Prostate gland (tissue), 2 donors: ENCODE measurements at regions not wholly inside any gene's neighbourhood (a gene's known extent, or its start where the extent isn't known, plus 50 kb on each side); places are given as distances from the start of the nearest gene placed in this dataset.
A peak's percentile ranks its signal among the peaks of the same experiment; 100 is the strongest.
"Not testable (repeated sequence)": the region's sequence is repeated elsewhere in the genome, so short reads cannot be mapped to it uniquely, and the experiment has no call there.

Source experiments
- DNase-seq: peaks from one replicate; pipeline ENCODE4 v3.0.0-alpha.2; 2019; ENCODE audit warnings: low spot score
- H3K27ac ChIP-seq, 2 donors: fragments of 200-600 bp; sonication (generic); 2 replicates each; pipeline ENCODE4 v1.5.1; 2017 to 2019
- H3K27me3 ChIP-seq: fragments of 200-600 bp; sonication (generic); replicated peaks from 2 replicates; pipeline ENCODE4 v1.5.1; 2019; ENCODE audit not compliant: insufficient read depth
- H3K36me3 ChIP-seq, 2 donors: fragments of 200-600 bp; sonication (generic); 1 replicate in 1 of 2; 2 replicates in 1 of 2; pipeline versions ENCODE4 v1.5.1 to v1.8.1; 2017 to 2019
- H3K4me1 ChIP-seq: fragments of 200-600 bp; sonication (generic); replicated peaks from 2 replicates; pipeline ENCODE4 v1.5.1; 2019
- H3K4me3 ChIP-seq, 2 donors: fragments of 200-600 bp; sonication (generic); 2 replicates each; pipeline ENCODE4 v1.5.1; 2017 to 2019
- H3K9me3 ChIP-seq: fragments of 200-600 bp; sonication (generic); 2 replicates; pipeline ENCODE4 v1.5.1; 2017
- CTCF ChIP-seq, 4 experiments: fragments of 200-600 bp in 2 of 4; fragments of 450-650 bp in 2 of 4; sonication (generic) in 2 of 4; IDR thresholded peaks; 1 replicate in 3 of 4; 2 replicates in 1 of 4; pipeline ENCODE4 v1.5.1; 2016 to 2019; ENCODE audit warnings: antibody characterized with exemption in 4 of 4, mild to moderate bottlenecking in 2 of 4, moderate library complexity in 2 of 4
- POLR2A ChIP-seq: fragments of 450-650 bp; IDR thresholded peaks from one replicate; pipeline ENCODE4 v1.6.1; 2016; ENCODE audit warnings: antibody characterized with exemption, mild to moderate bottlenecking
- POLR2AphosphoS5 ChIP-seq: sonication (generic); formaldehyde crosslinking; IDR thresholded peaks from one replicate; pipeline ENCODE4 v1.6.1; 2017; ENCODE audit warnings: antibody characterized with exemption
- WGBS: methylation state at CpG from one replicate; pipeline ENCODE4 v1.1.5; 2018; 5-methylcytosine and 5-hydroxymethylcytosine counted together
- intact Hi-C: fragments of 100-400 bp; cut with DNase I; formaldehyde crosslinking; loops from one replicate; pipeline ENCODE4 v1.14.2; 2022

DNA sequence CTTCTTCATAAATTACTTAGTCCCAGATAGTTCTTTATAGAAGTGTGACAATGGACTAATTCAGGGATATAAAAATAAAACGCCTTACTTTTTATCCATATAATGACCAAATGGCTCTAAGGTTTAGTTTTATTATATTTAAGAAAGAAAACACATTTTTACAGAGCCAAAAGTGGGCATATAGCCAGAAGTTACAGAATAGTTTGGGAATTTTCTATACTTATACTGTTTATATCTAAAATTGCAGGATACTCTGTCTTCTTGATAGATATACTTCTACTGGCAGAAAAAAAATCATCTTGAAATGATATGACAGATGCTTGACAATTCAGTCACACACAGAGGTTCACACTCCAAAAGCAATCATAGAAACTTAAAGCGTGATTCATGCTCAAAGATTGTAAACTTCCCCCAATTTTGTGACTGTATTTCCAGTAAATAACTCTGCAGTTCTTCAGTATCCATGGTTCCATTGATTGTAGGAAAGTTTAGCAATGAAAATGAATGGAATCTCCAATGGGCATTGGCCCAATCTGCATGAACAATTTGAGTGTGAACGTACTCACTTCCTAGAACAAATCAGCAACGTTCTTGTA is 307.8 kb downstream of the NOVA1 start:
- Histone ChIP-seq H3K4me1 (no peaks in the 10 kb centered on the region), H3K9me3 (no peaks in the 10 kb centered on the region), H3K27me3 (no peaks in the 10 kb centered on the region), H3K27ac (no peak overlapping the region), H3K36me3 (no peaks in the 10 kb centered on the region), H3K4me3 (no peak overlapping the region)
- intact Hi-C loops: no loop called here
- 45% methylated on average over 4 of the region's 4 CpGs for WGBS
- no peak for TF ChIP-seq POLR2AphosphoS5
- no peak for TF ChIP-seq CTCF (IDR thresholded peaks at IDR 0.05)
- TF ChIP-seq POLR2A: no peak
- DNase-seq: no peak

DNA sequence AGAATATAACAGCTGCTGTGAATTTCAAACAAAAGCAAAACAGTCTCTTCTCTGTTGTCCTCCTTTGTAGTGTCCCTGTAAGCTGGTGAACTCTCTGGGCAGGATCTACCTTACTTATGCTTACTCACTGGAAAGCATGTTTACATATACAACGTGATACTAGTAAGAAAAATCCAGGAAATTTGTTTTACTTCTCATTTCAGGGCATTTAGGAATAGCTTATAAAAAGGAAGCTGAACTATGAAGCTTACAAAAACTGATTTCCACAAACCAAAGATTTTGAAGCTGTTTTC is 311.0 kb downstream of the NOVA1 start:
- no peaks in the 10 kb centered on the region for H3K9me3 ChIP-seq
- no peak overlapping the region for H3K4me3 ChIP-seq
- TF ChIP-seq CTCF (IDR thresholded peaks at IDR 0.05) (no peak), POLR2AphosphoS5 (no peak), POLR2A (no peak)
- no peaks in the 10 kb centered on the region for H3K4me1 ChIP-seq
- H3K27ac ChIP-seq: no peak overlapping the region
- H3K27me3 ChIP-seq: no peaks in the 10 kb centered on the region
- WGBS: 0% methylated on average over 1 of the region's 1 CpG
- intact Hi-C loops: no loop called here
- DNase-seq: no peak
- no peaks in the 10 kb centered on the region for H3K36me3 ChIP-seq

DNA sequence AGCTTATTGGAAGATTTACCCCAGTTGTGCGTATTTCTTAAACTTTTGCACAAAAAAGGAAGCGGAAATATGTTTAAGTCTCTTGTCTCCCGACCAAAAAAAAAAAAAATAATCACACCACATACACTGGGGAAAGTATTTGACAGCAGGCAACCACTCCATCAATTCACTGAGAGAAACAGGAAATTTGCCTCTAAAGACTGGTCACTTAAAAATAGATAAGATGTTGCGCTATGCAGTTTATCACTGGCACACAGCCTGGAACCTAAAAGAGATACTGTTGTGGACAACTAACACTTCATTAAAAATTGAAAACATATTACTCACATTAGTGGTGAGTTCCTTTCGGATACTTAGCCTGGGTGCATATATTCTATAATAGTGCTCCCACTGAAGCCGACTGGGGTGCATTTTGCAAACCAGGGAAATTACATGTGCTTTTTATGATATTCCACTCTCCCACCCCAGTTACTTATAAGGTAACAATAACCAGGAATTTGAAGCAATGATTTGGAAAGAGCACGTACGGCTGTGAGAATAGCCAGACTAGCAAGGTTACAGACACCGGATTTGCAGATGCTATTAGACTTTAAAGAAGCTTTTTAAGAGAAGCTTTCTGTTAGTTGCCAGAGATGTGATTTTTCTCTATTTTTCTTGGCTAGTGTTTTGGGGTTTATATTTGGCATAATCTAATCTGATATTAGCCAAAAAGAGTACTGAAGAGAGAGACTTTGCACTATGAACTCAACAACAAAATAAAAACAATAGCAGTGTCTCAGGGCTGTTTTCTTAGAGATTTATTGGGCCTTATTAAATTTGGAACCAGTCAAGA is 311.5 kb downstream of the NOVA1 start:
- Histone ChIP-seq H3K4me3 (no peak overlapping the region), H3K27ac (no peak overlapping the region), H3K27me3 (no peaks in the 10 kb centered on the region), H3K4me1 (no peaks in the 10 kb centered on the region), H3K9me3 (no peaks in the 10 kb centered on the region), H3K36me3 (no peaks in the 10 kb centered on the region)
- 32% methylated on average over 9 of the region's 9 CpGs for WGBS
- DNase-seq: no peak
- no peak for TF ChIP-seq CTCF (IDR thresholded peaks at IDR 0.05)
- TF ChIP-seq POLR2A: no peak
- no peak for TF ChIP-seq POLR2AphosphoS5
- intact Hi-C loops: no loop called here

DNA sequence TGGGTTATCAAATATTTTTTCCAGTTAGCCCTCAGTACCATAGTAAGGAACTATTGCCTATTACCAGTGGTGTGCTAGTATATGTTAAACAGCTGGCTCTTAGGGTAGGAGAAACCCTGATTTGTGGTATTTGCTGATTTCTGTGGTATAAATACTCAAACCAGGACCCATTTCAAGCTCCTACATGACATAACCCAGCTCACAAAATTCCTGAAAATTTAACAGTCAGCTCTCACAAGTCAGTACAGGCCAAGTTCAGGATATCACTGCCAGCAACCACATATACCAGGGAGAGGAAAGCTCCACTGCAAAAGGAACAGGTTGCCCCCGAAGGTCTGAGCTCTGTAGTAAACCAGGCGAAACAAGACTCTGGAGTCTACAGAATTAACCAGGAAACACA is 315.3 kb downstream of the NOVA1 start:
- no peak overlapping the region for H3K4me3 ChIP-seq
- peak overlapping the region; percentile 8 to 32 for H3K27ac ChIP-seq
- TF ChIP-seq POLR2AphosphoS5 (peak; percentile 36), CTCF (IDR thresholded peaks at IDR 0.05) (no peak), POLR2A (no peak)
- no peaks in the 10 kb centered on the region for H3K36me3 ChIP-seq
- no peaks in the 10 kb centered on the region for H3K4me1 ChIP-seq
- WGBS: 24% methylated on average over 2 of the region's 2 CpGs
- no peaks in the 10 kb centered on the region for H3K9me3 ChIP-seq
- DNase-seq: peak; percentile 26
- intact Hi-C loops: no loop called here
- no peaks in the 10 kb centered on the region for H3K27me3 ChIP-seq

GRCh38 chr14:26282011-26282410 is 315.8 kb downstream of the NOVA1 start:
- DNase-seq, H3K36me3 ChIP-seq, H3K27me3 ChIP-seq, H3K4me1 ChIP-seq, intact Hi-C loops, H3K9me3 ChIP-seq, H3K4me3 ChIP-seq: not testable (repeated sequence)
- 44% methylated on average over 5 of the region's 5 CpGs for WGBS
- peak overlapping the region in 1 of 2 donors; percentile 8 for H3K27ac ChIP-seq
